ENCODE measurements at regions not wholly inside any gene's neighbourhood (a gene's known extent, or its start where the extent isn't known, plus 50 kb on each side); places are given as distances from the start of the nearest gene placed in this dataset.
"Not testable (repeated sequence)": the region's sequence is repeated elsewhere in the genome, so short reads cannot be mapped to it uniquely, and the experiment has no call there.

DNA sequence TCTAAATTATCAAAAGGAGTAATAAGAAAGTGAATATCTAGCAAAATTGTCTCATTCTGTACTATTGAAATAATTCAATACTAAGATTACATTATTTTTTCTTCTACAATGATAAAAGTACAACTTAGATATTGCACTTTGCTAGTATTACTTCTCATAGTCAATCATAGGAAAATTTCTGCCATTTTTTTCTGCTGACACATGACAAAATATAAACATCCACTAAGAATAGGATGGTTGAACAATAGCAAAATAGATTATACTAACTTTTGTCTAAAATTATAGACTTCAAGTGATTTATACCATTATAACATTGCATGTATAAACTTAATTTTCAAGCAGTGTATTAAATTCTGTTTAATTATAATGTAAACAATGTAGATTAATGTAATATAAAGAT, 540.2 kb downstream of the PDHA2 start:
- no peak for FAIRE-seq
- no peak for DNase-seq (ENCODE audit: extremely low spot score, insufficient read length, low read depth)

GRCh38 chr4:96383349-96383748, 543.5 kb downstream of the PDHA2 start:
- FAIRE-seq = no peak
- DNase-seq (ENCODE audit: extremely low spot score, insufficient read length, low read depth) = no peak

GRCh38 chr4:96389770-96390169, 549.9 kb downstream of the PDHA2 start:
- DNase-seq (ENCODE audit: extremely low spot score, insufficient read length, low read depth) (no peak), FAIRE-seq (no peak)

DNA sequence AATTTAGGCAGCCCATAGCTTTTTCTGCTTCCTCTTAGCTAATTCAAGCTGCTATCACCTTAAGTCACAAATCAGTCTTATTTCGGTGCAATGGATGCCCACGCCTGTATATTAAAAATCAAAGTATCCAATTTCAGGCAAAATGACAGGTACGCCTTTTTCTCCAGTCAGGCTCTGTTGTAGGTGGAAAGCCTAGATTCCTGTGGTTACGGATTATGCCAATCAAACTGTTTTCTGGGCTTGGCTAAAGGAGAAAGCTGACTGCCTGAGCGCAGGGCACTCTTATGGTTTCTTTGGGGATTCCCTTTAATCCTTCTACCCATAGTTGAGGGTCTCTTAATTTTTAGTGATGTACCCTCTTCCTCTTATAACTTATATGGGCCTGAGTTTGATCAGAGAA, 550.5 kb downstream of the PDHA2 start:
- DNase-seq (ENCODE audit: extremely low spot score, insufficient read length, low read depth) (no peak), FAIRE-seq (no peak)

GRCh38 chr4:96395747-96396146, 555.9 kb downstream of the PDHA2 start:
- FAIRE-seq = no peak
- DNase-seq (ENCODE audit: extremely low spot score, insufficient read length, low read depth) = no peak

DNA sequence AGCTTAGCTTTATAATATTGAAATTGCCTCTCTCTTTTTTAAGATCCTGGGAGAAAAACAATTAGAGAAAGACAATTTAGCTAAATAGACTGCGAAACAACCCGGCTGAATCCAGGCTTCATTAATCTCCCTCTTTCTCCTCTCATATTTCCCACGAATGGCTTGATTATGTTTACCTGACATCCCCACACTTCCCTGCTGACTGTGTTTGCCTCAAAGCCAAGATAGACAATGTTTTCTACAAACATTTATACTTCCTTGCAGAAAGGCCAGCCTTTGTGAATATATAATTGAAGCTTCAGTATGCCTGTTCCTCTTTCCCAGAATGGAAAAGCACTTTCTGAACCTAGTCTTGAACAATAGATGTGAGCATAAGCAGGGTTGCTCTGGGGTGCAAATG, 566.8 kb downstream of the PDHA2 start:
- FAIRE-seq (no peak), DNase-seq (ENCODE audit: extremely low spot score, insufficient read length, low read depth) (no peak)

GRCh38 chr4:96407225-96407624, 567.3 kb downstream of the PDHA2 start:
- DNase-seq (ENCODE audit: extremely low spot score, insufficient read length, low read depth) (no peak), FAIRE-seq (no peak)

DNA sequence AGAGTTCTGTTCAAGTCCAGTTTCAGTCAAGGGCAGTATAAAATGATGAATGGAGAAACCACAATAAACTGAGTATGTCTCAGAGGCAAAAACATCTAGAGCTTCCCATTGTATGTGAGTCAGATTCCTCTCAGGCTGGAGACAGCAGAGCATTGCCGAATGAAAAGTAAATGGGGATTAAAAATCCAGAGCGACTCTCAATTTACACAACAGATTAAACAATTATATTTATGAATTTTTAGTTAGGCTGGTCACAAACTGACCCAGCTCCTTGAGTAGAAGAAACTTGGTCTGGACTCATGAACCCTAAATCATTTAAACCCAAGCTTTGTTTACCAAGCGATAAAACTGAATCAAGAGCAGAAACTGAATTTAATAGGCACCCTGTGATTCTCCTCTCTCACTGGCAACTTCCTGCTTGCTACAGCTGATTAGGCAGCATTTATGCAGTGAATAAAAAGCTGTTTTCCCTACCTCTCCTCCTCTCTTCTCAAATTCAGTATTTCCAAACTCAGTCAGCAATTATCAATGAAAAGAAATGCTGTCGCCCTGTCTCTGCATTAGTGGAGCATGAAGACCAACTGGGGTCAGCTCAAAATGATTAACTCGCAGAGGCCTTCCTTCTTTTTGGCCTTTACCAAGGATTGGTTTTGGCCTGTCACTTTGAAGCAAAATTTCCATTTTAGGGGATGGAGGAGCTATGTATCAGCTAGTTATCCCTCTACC, 568.0 kb downstream of the PDHA2 start:
- no peak for FAIRE-seq
- DNase-seq (ENCODE audit: extremely low spot score, insufficient read length, low read depth) = no peak

DNA sequence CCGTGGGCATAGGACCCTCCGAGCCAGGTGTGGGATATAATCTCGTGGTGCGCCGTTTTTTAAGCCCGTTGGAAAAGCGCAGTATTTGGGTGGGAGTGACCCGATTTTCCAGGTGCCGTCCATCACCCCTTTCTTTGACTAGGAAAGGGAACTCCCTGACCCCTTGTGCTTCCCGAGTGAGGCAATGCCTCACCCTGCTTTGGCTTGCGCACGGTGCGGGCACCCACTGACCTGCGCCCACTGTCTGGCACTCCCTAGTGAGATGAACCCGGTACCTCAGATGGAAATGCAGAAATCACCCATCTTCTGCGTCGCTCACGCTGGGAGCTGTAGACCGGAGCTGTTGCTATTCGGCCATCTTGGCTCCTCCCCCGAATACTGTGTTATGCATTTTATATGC, 575.0 kb downstream of the PDHA2 start:
- not testable (repeated sequence) for DNase-seq (ENCODE audit: extremely low spot score, insufficient read length, low read depth); FAIRE-seq

- DNase-seq (ENCODE audit: extremely low spot score, insufficient read length, low read depth) = no peak
- no peak for FAIRE-seq
Measured at GRCh38 chr4:96429657-96430056, 589.8 kb downstream of the PDHA2 start.

- DNase-seq (ENCODE audit: extremely low spot score, insufficient read length, low read depth) (no peak), FAIRE-seq (no peak)
Measured at GRCh38 chr4:96431094-96431493, 591.2 kb downstream of the PDHA2 start.

- no peak for DNase-seq (ENCODE audit: extremely low spot score, insufficient read length, low read depth)
- FAIRE-seq = no peak
Measured at GRCh38 chr4:96448315-96448872, 608.5 kb downstream of the PDHA2 start.

GRCh38 chr4:96455045-96455720, 615.3 kb downstream of the PDHA2 start:
- DNase-seq (ENCODE audit: extremely low spot score, insufficient read length, low read depth) (no peak), FAIRE-seq (no peak)

- DNase-seq (ENCODE audit: extremely low spot score, insufficient read length, low read depth); FAIRE-seq: not testable (repeated sequence)
Measured at GRCh38 chr4:96458031-96458430, 618.1 kb downstream of the PDHA2 start.

DNA sequence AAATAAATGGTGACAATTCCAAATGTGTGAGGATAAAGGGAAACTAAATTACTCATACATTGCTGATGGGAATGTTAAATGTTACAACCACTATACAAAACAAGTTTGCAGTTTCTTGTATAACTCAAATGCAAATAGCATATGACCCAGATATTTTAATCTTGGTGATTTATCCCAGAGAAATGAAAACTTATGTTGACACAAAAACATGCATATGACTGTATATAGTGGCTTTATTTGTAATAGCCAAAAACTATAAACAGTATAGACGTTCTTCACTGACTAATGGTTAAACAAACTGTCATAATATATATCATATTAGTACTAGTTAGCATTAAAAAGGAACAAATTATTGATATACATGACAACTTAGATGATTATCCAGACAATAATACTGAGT, 619.2 kb downstream of the PDHA2 start:
- no peak for DNase-seq (ENCODE audit: extremely low spot score, insufficient read length, low read depth)
- FAIRE-seq = no peak

GRCh38 chr4:96465834-96466233, 625.9 kb downstream of the PDHA2 start:
- no peak for DNase-seq (ENCODE audit: extremely low spot score, insufficient read length, low read depth)
- no peak for FAIRE-seq

DNA sequence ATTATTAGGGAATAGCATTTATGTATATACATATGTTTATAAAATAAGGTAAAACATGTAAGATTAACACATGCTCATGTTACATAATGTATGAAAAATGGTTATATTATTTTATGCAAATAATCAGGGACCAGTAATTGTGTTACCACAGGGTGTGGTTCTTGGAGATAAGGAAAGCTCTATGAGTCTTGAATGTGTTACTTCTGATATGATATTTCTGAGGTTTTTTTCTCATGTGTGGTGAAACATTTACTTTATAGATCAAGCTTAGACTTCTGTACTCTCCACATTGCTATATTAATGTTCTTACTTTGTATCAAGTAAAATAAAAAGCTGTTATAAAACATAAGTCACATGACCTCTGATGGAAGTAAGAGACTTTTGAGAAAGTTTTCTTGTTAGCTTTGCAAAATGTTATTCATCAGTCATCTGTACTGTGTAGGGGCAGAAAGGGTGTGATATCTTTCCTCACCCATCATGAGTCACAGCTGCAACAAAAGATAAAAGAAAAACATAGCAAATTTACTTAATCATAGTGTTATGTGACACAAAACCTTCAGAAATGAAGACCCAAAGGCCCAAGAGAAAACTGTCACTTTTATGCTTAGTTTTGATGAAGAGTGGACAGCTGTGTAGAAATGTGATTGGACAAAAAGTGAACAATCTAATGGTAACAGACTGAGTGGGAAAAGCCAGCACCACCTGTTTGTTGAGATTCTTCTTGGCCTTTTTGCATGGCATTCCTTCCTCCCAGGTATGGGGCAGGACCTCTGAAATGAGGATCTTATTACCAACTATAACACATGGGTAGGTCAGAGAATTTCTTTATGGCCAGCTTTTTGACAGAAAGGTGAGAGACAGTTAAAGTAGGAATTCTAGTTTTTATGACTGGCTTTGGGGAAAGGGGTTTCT, 632.3 kb downstream of the PDHA2 start:
- DNase-seq (ENCODE audit: extremely low spot score, insufficient read length, low read depth) (no peak), FAIRE-seq (no peak)

GRCh38 chr4:96473246-96473645, 633.4 kb downstream of the PDHA2 start:
- no peak for FAIRE-seq
- no peak for DNase-seq (ENCODE audit: extremely low spot score, insufficient read length, low read depth)

- DNase-seq (ENCODE audit: extremely low spot score, insufficient read length, low read depth) = no peak
- FAIRE-seq = no peak
Measured at GRCh38 chr4:96483308-96484030, 643.6 kb downstream of the PDHA2 start.

DNA sequence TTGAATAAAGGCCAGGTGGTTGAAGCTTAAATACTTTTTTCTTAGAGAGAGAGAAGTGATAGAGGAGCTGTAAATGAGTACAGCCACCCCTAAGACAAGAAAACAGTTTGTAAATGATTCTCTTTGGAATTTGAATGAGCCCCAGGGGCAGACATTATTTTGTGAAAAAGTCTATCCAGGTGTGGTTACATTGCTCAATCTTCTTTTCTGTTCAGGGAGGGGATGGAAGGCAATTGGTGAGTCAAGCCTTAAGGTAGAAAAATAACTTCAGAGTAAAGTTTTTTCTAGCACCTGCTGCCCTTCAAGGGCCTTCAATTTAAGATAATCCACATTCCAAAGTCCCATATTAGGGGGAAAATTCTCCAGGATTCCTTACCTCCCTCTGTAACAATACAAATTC, 646.7 kb downstream of the PDHA2 start:
- no peak for FAIRE-seq
- DNase-seq (ENCODE audit: extremely low spot score, insufficient read length, low read depth) = no peak

All from GM18507 (cell line).